Heart right ventricle (tissue), 16 donors: ENCODE measurements at regions not wholly inside any gene's neighbourhood (a gene's known extent, or its start where the extent isn't known, plus 50 kb on each side); places are given as distances from the start of the nearest gene placed in this dataset.
A peak's percentile ranks its signal among the peaks of the same experiment; 100 is the strongest.

ENCODE experiments used
- ATAC-seq, 8 donors: fragments of 200-7000 bp; cut with Tn5 transposase; one replicate each; pipeline ENCODE4 v1.9.1; 2020; ENCODE audit warnings: mild to moderate bottlenecking in 8 of 8, moderate library complexity in 8 of 8, moderate number of reproducible peaks in 1 of 8
- DNase-seq, 2 donors: peaks; one replicate each; pipeline ENCODE4 v3.0.0-alpha.2; 2020
- H3K27ac ChIP-seq, 10 donors: fragments of 200-600 bp; sonication (generic) in 2 of 10; one replicate each; pipeline versions ENCODE4 v1.5.0 to v1.8.0; 2020 to 2022; ENCODE audit warnings: mild to moderate bottlenecking in 3 of 10
- H3K27me3 ChIP-seq, 7 donors: fragments of 200-600 bp; one replicate each; pipeline ENCODE4 v1.8.0; 2021 to 2022; ENCODE audit warnings: mild to moderate bottlenecking in 2 of 7
- H3K36me3 ChIP-seq, 9 donors: fragments of 200-600 bp; sonication (generic) in 1 of 9; one replicate each; pipeline versions ENCODE4 v1.5.0 to v1.8.0; 2020 to 2022; ENCODE audit warnings: mild to moderate bottlenecking in 2 of 9
- H3K4me1 ChIP-seq, 9 donors: fragments of 200-600 bp; sonication (generic) in 1 of 9; one replicate each; pipeline versions ENCODE4 v1.5.0 to v1.8.0; 2020 to 2022; ENCODE audit warnings: mild to moderate bottlenecking in 4 of 9
- H3K4me3 ChIP-seq, 10 donors: fragments of 200-600 bp; sonication (generic) in 2 of 10; one replicate each; pipeline versions ENCODE4 v1.5.0 to v1.8.0; 2020 to 2022; ENCODE audit warnings: mild to moderate bottlenecking in 7 of 10, moderate library complexity in 2 of 10
- H3K9me3 ChIP-seq, 11 donors: fragments of 200-600 bp in 10 of 11; sonication (generic) in 2 of 11; one replicate each; pipeline versions ENCODE4 v1.5.0 to v1.8.0; 2013 to 2022; ENCODE audit warnings: mild to moderate bottlenecking in 2 of 11, control low read depth in 1 of 11, moderate library complexity in 1 of 11
- WGBS, 2 donors: extraction: QIAGEN DNeasy Blood & Tissue Kit; methylation state at CpG; one replicate each; pipeline ENCODE4 v1.1.7; 2013; ENCODE audit warnings: inconsistent platforms in 1 of 2; 5-methylcytosine and 5-hydroxymethylcytosine counted together
- intact Hi-C, 10 donors: fragments of 100-400 bp; cut with DNase I; formaldehyde crosslinking; loops; one replicate each; pipeline versions ENCODE4 v1.11.1 to v1.14.2; 2022
- TF ChIP-seq, protein P1 (sequence below), 9 donors: fragments of 200-600 bp; sonication (generic) in 2 of 9; IDR thresholded peaks; one replicate each; pipeline versions ENCODE4 v1.5.0 to v1.8.0; 2021 to 2022; ENCODE audit warnings: antibody characterized with exemption in 9 of 9, mild to moderate bottlenecking in 5 of 9, moderate library complexity in 1 of 9
- donor health status: Arrhythmogenic right ventricular cardiomyopathy.
- donor health status: ischemic (EF 13 %, LVEDD 7.1; RV severe dilation, severe dysfunction).
- donor health status: healthy with polysubstance abuse.
- donor health status: DM: no; HTN: yes; CAD: no.
- donor health status: DM: no; HTN: no; CAD: no.
- donor health status: ischemic (EF 25% LVEDD 6.9; RV normal size, moderate dysfunction).
- donor health status: ischemic (EF 25% LVEDD 5.7; RV mildly dilated, moderate dysfunction).
- donor health status: healthy.
- donor health status: DM: yes; HTN: yes; CAD: no.
- donor health status: Ischemic cardiomyopathy.
- donor health status: ischemic (EF 35%, LVEDD 5.7; RV mildly dilated, moderate dysfunction).
- donor health status: nonischemic (EF 11% LVEDD 7.7; RV severe dilation, severe dysfunction).
- donor health status: DM: yes; HTN: yes; CAD: no.
- donor health status: PGD.
- donor health status: ischemic (EF 29% LVEDD 5.4; RV normal size, mild dysfunction).
- donor health status: nonischemic (EF 23%, LVEDD 6.1; RV moderate dilation, normal function).

- no peaks in the 10 kb centered on the region for H3K9me3 ChIP-seq
- H3K27me3 ChIP-seq: no peaks in the 10 kb centered on the region
- no peaks in the 10 kb centered on the region for H3K36me3 ChIP-seq
- H3K4me1 ChIP-seq: peaks cover 0 to 24% (median 8%) of the 10 kb centered on the region in 9 donors
- no peak overlapping the region for H3K4me3 ChIP-seq
- DNase-seq: no peak
- WGBS, 2 donors: 48 to 81% methylated on average over 6 of the region's 6 CpGs
- ATAC-seq: peak in 1 of 8 donors; percentile 46
- TF ChIP-seq, protein P1, sequence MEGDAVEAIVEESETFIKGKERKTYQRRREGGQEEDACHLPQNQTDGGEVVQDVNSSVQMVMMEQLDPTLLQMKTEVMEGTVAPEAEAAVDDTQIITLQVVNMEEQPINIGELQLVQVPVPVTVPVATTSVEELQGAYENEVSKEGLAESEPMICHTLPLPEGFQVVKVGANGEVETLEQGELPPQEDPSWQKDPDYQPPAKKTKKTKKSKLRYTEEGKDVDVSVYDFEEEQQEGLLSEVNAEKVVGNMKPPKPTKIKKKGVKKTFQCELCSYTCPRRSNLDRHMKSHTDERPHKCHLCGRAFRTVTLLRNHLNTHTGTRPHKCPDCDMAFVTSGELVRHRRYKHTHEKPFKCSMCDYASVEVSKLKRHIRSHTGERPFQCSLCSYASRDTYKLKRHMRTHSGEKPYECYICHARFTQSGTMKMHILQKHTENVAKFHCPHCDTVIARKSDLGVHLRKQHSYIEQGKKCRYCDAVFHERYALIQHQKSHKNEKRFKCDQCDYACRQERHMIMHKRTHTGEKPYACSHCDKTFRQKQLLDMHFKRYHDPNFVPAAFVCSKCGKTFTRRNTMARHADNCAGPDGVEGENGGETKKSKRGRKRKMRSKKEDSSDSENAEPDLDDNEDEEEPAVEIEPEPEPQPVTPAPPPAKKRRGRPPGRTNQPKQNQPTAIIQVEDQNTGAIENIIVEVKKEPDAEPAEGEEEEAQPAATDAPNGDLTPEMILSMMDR (IDR thresholded peaks at IDR 0.05): no peak
- intact Hi-C loops: no loop called here
- peak overlapping the region in 1 of 10 donors; percentile 5 for H3K27ac ChIP-seq
Measured at GRCh38 chr13:33999811-34000605, 182.1 kb downstream of the RFC3 start.

DNA sequence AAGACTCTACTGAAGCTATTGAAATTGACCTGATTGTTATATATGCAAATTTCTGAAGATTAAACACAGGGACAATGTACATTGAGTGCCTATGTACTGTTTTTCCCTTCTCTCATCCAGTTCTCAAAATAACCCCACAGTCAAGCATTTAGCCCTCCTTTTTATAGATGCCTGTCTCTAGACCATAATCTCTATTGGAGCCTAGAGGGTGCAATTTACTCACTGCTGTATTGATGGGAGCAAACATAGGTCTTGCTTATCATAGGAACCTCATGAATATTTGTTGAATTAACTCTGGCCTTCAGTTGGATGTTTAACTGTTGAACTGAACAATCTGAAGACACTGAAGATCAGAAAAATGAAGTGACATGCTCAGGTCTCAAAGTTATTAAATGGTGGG, 183.0 kb downstream of the RFC3 start:
- H3K27me3 ChIP-seq: no peaks in the 10 kb centered on the region
- peak overlapping the region in 3 of 10 donors; percentile 4 to 40 (median 36) for H3K27ac ChIP-seq
- H3K4me3 ChIP-seq: no peak overlapping the region
- peaks cover 0 to 24% (median 8%) of the 10 kb centered on the region in 9 donors for H3K4me1 ChIP-seq
- TF ChIP-seq, protein P1 (IDR thresholded peaks at IDR 0.05): peak in 1 of 9 donors; percentile 22
- peak in 6 of 8 donors; percentile 8 to 46 (median 33) for ATAC-seq
- intact Hi-C loops: no loop called here
- H3K36me3 ChIP-seq: no peaks in the 10 kb centered on the region
- DNase-seq: no peak
- H3K9me3 ChIP-seq: no peaks in the 10 kb centered on the region

DNA sequence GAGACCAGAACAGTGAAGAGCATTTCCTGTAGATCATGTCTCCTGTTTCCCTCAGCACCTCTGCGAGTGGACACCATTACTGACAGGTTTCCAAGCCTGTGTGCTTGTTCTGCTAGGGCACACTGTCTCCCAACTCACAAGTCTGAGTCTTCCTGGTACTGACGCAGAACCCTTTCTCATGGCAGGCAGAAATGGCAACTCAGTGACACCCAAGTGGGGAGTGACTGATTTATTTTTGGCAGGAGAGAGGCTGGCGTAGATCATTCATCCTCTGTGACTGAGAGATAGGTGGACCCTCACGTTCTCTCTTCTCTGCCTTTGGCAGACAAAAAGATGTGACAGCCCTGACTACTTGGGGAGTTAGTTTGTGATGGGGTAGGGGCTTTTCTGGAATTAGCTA, 183.4 kb downstream of the RFC3 start:
- peak overlapping the region in 3 of 10 donors; percentile 4 to 40 (median 36) for H3K27ac ChIP-seq
- WGBS, 2 donors: 57 to 59% methylated on average over 4 of the region's 4 CpGs
- no peak overlapping the region for H3K4me3 ChIP-seq
- intact Hi-C loops: no loop called here
- ATAC-seq: peak in 6 of 8 donors; percentile 69 to 98 (median 94)
- H3K9me3 ChIP-seq: no peaks in the 10 kb centered on the region
- H3K36me3 ChIP-seq: no peaks in the 10 kb centered on the region
- DNase-seq: peak in 1 of 2 donors; percentile 11
- TF ChIP-seq, protein P1 (IDR thresholded peaks at IDR 0.05): no peak
- peaks cover 0 to 24% (median 8%) of the 10 kb centered on the region in 9 donors for H3K4me1 ChIP-seq
- H3K27me3 ChIP-seq: no peaks in the 10 kb centered on the region

DNA sequence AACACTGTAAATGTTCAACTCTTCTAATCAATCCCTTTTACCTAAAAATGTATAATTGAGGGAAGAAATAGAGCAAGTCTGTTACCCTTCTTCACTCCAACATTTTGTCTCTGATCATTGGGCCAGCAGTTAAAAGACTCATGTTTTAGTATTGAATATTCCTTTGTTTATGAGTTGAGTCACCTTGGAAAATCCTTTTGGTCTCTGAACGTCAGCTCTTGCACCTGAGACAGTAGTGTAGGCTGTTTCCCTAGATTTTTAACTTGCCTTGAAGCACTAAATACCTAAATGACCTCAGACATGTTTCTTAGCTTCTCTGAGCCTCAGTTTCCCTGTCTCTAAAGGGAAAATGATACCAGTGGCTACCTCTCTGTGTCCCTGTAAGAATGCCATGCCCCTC, 184.2 kb downstream of the RFC3 start:
- TF ChIP-seq, protein P1 (IDR thresholded peaks at IDR 0.05): no peak
- no peak for ATAC-seq
- 85 to 86% methylated on average over 1 of the region's 1 CpG for WGBS, 2 donors
- no peak for DNase-seq
- Histone ChIP-seq H3K27me3 (no peaks in the 10 kb centered on the region), H3K36me3 (no peaks in the 10 kb centered on the region), H3K9me3 (no peaks in the 10 kb centered on the region), H3K4me1 (peaks cover 0 to 24% (median 8%) of the 10 kb centered on the region in 9 donors), H3K27ac (no peak overlapping the region), H3K4me3 (no peak overlapping the region)
- intact Hi-C loops: no loop called here
